ENCODE measurements at regions not wholly inside any gene's neighbourhood (a gene's known extent, or its start where the extent isn't known, plus 50 kb on each side); places are given as distances from the start of the nearest gene placed in this dataset.

DNA sequence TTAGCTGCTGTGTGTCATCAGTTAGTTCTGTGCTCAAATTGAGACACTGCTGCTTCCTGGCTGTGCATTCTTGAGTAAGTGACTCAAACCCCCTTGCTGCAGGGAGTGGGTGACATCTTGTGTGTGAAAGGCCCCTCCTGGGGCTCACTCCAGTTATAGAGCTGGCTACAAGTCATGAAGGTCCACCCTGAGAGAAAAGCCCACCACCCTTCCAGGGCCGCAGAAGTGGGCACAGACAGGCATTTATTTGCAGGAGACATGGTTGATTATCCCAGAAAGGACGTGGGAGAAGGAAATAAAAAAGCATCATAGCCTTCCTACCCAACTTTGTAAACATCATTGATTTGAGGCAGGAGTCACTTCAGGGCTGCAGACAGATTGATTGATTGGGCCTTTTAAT, 550.6 kb downstream of the MATN1 start:
- intact Hi-C loops (cut with DNase I, micrococcal nuclease), result no loop called here
- TF ChIP-seq, protein P1, sequence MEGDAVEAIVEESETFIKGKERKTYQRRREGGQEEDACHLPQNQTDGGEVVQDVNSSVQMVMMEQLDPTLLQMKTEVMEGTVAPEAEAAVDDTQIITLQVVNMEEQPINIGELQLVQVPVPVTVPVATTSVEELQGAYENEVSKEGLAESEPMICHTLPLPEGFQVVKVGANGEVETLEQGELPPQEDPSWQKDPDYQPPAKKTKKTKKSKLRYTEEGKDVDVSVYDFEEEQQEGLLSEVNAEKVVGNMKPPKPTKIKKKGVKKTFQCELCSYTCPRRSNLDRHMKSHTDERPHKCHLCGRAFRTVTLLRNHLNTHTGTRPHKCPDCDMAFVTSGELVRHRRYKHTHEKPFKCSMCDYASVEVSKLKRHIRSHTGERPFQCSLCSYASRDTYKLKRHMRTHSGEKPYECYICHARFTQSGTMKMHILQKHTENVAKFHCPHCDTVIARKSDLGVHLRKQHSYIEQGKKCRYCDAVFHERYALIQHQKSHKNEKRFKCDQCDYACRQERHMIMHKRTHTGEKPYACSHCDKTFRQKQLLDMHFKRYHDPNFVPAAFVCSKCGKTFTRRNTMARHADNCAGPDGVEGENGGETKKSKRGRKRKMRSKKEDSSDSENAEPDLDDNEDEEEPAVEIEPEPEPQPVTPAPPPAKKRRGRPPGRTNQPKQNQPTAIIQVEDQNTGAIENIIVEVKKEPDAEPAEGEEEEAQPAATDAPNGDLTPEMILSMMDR (IDR thresholded peaks at IDR 0.05), result no peak
- Histone ChIP-seq H3K4me1 (ENCODE audit: low read depth) (no peaks in the 10 kb centered on the region), H3K4me3 (no peak overlapping the region), H3K36me3 (ENCODE audit: low read depth) (no peaks in the 10 kb centered on the region), H3K9me3 (no peaks in the 10 kb centered on the region)
- DNase-seq (no peak), ATAC-seq (no peak)

DNA sequence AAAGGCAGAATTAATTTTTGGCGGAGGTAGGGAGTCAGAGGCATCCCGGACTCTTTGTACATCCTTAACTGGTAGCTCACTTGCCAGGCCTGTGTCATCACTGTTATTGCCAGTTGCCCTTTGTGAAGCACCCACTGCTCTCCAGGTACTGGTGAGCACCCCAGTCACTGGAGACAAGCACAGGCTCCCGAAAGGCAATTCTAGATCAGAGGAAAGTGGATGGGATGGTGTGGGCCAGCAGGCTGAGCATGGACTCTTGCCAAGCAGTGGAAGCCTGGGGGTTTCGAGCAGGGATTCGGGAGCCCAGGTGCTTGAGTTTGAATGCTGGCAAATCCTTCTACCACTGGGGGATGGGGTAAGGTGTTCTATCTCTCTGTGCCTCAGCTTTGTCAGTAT, 551.1 kb downstream of the MATN1 start:
- intact Hi-C loops (cut with DNase I, micrococcal nuclease), result no loop called here
- DNase-seq (no peak), ATAC-seq (no peak)
- Histone ChIP-seq H3K4me1 (ENCODE audit: low read depth) (no peaks in the 10 kb centered on the region), H3K4me3 (no peak overlapping the region), H3K36me3 (ENCODE audit: low read depth) (no peaks in the 10 kb centered on the region), H3K9me3 (no peaks in the 10 kb centered on the region)
- TF ChIP-seq, protein P1 (IDR thresholded peaks at IDR 0.05), result no peak

DNA sequence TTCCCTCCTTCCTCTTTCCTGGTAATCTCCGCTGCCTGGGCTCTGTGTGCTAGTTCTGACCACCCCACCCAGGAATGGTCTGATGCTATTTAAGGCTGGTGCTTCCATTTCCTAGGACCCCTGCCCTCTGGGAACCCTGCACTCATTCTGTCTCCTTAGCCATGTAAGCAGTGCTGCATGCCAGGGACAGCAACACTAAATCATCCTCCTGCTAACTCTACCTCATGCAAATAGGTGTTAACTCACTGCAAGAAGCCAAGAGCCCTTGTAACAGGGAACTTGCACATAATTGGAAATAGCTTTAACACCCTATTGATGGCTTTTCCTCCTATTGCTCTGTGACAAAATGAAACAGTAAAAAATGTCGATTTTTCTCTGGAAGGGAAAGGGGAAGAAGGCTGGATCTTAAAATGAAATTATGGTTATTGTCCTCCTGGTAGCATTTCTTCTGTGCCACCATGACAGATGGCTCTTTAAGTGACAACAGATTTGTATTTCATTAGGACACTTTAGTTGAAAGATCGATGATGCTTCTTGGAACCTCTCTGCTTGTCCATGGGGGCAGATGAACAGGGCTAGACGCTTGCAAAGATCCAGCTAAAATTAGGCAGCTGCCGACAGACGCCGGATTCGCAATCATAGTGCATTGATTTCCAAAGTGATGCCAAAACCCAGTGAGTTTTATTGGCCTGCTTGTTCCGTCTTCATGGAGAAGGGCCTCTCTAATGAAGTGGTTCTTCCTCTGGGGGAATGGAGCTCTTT, 551.7 kb downstream of the MATN1 start:
- H3K4me1 ChIP-seq (ENCODE audit: low read depth), result no peaks in the 10 kb centered on the region
- DNase-seq (no peak), ATAC-seq (no peak)
- intact Hi-C loops (cut with DNase I, micrococcal nuclease), result no loop called here
- H3K9me3 ChIP-seq, result no peaks in the 10 kb centered on the region
- TF ChIP-seq, protein P1 (IDR thresholded peaks at IDR 0.05), result no peak
- no peak overlapping the region for H3K4me3 ChIP-seq
- H3K36me3 ChIP-seq (ENCODE audit: low read depth), result no peaks in the 10 kb centered on the region

GRCh38 chr1:30169269-30169668, 554.1 kb downstream of the MATN1 start:
- no peak for ATAC-seq

GRCh38 chr1:30166174-30166573, 557.2 kb downstream of the MATN1 start:
- Histone ChIP-seq H3K36me3 (ENCODE audit: low read depth) (no peaks in the 10 kb centered on the region), H3K4me3 (no peak overlapping the region), H3K9me3 (no peaks in the 10 kb centered on the region), H3K4me1 (ENCODE audit: low read depth) (no peaks in the 10 kb centered on the region)
- DNase-seq (no peak), ATAC-seq (no peak)
- intact Hi-C loops (cut with DNase I, micrococcal nuclease), result no loop called here
- TF ChIP-seq, protein P1 (IDR thresholded peaks at IDR 0.05), result no peak

More at GRCh38 chr1:30169269-30169668, 554.1 kb downstream of the MATN1 start:
- Histone ChIP-seq H3K4me3 (no peak overlapping the region), H3K4me1 (ENCODE audit: low read depth) (no peaks in the 10 kb centered on the region), H3K9me3 (no peaks in the 10 kb centered on the region), H3K36me3 (ENCODE audit: low read depth) (no peaks in the 10 kb centered on the region)
- TF ChIP-seq, protein P1 (IDR thresholded peaks at IDR 0.05), result no peak
- intact Hi-C loops (cut with DNase I, micrococcal nuclease), result no loop called here
- no peak for DNase-seq

Measured in mucosa of descending colon (tissue), 3 donors.